GDM1 (cell line): ENCODE measurements at regions not wholly inside any gene's neighbourhood (a gene's known extent, or its start where the extent isn't known, plus 50 kb on each side); places are given as distances from the start of the nearest gene placed in this dataset.

ENCODE experiments used
- DNase-seq: peaks from one replicate; lab custom pipeline; 2025; lab: John Stamatoyannopoulos, UW

DNA sequence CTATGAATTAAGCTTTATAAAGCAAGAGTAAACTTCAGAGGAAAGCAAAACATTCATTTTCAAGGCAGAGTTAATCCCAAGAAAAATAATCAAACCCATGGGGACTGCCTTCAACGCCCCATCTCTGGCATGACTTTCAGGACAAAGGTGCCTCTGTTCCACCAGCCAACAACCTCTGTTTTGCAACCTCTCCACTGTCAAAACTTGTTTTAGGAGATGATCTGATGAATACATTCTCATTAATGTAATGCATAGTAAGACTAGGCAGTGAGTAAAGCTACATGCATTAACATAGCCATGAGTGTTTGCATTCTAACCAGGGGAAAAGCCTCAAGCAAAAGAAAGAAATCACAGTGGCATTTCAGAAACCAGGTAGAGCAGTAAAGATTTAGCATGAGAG, 357.0 kb downstream of the FBXO15 start:
- no peak for DNase-seq

DNA sequence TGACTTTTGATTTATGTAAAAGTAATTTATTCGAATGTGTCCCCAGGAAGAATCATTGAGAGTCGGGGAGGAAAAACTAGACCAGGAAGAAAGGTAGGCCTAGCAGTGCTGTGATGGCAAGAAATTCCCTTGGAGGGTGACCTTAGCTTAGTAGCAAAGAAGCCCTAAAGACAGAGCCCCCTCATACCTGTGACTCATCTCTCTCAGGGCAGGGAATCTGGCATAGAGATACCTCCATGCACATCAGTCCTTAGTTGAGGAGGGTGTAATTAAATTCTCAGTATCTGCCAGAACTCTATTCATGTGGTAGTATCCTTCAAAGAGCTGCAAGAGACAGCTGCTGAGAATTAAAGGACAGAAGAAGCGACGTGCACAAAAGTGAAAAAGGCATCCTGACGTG, 360.3 kb downstream of the FBXO15 start:
- DNase-seq, result no peak

DNA sequence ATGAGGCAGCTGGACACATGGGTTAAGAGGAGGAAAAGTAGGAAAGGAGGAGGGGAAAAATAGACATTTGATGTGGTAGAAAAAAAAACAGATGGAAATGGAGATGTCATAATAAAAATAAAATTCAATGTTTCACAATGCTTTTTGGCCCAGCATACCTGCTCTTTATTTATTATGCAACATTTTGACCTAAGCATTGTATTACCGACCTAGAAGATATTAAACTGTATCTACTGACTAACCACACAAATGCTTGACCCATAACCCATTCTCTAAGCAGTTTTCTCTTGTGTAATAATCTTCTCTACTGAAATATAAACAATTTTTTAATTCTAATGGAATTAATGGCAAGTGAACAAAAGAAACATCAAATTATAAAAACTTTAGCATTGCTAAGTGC, 362.3 kb downstream of the FBXO15 start:
- no peak for DNase-seq

DNA sequence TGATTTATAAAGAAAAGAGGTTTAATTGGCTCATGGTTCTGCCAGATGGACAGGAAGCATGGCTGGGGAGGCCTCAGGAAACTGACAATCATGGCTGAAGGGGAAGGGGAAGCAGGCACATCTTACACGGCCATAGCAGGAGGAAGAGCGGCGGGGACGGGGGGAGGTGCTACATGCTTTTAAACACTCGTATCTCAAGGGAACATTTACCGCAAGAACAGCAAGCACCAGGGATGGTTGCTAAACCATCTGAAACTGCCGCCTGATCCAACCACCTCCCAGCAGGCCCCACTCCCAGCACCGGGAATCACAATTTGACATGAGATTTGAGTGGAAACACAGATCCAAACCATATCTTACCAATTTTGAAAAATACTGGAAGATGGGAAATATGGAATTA, 362.8 kb downstream of the FBXO15 start:
- peak; percentile 18 for DNase-seq

DNA sequence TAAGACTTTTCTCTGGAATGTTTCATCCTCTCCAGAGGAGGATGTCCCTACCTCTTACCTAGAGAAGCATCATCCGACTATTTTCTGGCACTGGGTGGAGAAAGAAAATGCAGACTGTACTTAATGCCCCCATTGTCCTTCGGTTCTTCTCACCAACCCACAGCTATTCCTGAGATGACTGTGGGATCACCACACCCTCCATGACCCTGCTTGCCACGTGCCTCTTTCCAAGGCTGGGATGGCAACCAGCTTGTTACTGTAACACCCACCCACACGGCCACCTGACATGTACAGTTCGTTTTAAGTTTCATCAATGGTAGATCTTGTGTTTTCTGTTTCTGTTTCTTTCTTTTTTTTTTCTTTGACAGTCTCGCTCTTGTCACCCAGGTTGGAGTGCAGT, 365.2 kb downstream of the FBXO15 start:
- no peak for DNase-seq

DNA sequence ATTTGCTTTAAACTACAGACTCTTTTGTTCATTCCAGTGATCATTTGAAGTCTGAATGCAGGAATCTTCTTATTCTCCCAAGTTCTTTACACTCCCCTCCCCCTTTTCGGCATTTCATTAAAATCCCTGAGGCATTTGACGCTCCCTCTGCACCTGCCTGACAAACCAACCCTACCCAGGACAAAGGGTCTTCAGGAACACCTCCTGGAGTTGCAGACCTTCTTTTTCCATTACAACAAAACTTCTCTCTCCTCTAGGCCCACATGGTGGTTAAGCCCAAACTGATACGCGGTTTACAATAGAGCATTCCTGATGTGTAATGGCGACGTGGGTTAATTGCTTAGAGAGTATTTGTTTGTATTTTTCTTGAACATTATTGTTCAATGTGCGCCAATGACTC, 367.4 kb downstream of the FBXO15 start:
- no peak for DNase-seq

DNA sequence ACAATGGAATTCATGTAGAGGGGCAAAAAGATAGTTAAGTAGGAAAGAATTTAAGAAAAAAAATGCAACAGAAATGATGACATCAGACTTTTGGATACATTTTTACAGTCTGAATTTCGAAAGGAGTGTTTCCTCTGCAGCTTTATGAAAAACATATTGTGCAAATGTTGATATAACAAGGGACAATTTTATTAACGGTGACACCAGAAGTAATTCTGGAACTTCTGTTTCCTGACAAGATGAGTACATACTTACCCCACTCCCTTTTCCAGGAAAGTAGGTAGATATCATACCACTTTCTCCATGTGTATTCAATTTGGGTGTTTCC, 369.6 kb downstream of the FBXO15 start:
- no peak for DNase-seq

DNA sequence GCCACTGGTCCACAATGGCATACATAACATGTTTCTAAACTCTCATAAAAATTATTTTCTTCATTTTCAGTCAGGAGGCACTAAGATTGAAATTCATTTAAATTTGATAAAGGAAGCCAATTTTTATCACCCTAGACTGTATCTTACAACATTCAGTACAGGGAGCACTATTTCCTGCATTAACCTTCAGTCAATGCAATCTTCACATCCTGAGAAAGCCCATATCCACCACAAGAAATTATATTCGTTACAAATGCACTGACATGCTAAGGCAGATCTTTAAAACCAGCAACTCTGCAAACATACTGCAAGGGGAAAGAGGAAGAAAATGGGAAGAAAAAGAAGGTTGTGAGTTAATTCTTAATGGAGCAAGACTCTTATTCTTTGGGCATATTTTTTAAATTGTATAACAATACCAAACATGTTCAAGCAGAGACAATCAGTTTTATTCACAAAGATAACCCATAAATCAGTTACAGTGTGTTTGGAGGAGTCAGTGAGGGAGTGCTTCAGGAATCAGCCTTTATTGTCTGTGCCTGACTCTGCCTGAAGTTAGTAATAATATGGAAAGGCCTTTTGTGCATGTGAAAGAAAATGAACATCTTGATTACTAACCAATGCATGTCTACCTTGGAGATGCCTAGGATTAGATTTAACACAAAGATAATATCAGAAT, 370.1 kb downstream of the FBXO15 start:
- DNase-seq, result peak; percentile 3

DNA sequence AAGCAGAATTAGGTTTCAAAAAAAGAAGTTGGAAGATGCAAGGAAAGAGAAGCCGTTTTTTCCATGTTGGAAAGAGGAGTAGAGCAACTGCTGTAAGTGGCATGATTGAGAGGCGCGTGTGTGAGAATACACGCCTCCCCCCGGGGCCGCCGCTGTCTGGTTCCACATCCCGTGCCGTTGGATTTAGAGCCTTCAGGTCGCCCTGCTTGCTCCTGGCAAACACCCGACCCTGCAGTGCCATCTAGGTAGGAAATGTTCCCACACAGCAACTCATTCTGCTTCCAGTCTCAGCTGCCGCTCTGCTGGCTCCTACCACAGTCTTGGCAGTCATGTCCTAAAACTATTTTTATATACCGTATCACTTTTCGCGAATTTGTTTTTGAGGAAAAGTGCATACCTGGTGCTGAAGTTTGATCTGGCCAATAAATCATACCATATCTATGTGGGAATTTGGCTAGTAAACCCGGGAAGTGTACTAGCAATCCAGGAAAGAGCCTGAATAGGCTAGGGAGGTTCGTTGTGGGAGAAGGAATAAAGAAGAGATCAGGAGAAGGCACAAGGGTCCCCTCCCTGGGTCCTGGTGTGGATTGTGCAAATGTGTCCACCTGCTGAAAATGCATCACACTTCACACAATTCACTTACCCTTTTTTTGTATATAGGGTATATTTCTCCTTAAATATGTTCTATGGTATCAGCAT, 372.7 kb downstream of the FBXO15 start:
- no peak for DNase-seq

DNA sequence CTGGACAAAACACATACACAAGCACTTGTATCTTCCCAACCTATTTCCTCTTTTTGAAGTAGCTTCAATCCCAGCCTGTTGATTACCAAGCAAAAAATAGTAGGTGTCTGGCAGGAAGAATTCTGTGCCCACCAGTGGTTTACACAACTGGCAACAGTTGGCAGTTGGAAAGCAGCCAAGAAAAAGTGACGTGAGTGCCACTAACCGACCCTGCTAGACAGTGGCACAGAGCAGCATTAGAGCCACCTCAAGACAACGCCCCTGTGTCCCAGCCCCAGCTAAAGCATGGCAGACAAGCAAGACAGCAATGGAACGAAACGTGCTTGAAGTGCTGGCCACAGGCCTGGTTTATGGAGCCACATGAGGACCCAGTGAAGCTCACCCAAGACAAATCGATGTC, 379.6 kb downstream of the FBXO15 start:
- DNase-seq, result peak; percentile 84

DNA sequence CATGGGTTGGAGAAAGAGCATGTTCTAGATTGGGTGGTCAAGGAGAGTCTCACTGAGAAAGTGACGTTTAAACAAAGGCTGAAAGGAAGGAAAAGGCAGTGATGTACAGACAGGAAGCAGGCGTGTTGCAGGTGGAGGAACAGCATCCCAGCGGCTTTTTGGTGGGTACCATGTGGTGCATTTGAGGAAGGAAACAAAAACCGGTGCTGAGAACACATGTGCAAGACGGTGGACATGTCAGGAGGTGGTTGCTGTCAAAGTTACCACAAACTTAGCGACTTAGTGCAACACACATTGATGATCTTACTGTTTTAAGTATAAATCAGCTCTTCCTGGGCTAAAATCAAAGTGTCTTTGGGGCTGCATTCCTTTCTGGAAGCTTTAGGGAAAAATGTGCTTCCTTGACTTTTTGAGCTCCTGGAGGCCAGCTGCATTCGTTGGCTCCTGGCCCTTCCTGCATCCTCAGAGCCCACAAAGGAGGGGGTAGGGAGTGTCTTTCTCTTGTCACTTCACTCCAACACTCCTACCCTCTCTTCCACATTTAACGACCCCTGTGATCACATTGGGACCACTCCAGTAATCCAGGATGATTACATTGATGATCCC, 380.6 kb downstream of the FBXO15 start:
- peak; percentile 88 for DNase-seq

DNA sequence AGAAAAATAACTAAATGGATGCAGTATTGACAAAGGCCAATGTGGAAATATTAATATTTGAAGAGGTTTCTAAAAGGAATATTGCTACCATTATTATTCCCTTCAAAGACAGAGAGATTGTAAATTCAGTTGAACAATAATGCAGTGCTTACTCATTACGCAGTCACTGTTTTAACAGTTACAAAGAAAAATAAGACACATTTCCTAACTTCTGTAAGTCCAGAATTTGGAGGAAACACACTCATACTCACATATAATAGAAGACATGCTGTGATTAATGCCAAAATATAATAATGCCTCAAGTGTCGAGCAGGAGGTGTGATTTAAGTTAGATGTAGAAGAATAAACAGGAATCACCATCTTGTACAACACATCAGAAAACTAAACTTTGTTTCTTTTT, 389.2 kb downstream of the FBXO15 start:
- DNase-seq, result no peak

DNA sequence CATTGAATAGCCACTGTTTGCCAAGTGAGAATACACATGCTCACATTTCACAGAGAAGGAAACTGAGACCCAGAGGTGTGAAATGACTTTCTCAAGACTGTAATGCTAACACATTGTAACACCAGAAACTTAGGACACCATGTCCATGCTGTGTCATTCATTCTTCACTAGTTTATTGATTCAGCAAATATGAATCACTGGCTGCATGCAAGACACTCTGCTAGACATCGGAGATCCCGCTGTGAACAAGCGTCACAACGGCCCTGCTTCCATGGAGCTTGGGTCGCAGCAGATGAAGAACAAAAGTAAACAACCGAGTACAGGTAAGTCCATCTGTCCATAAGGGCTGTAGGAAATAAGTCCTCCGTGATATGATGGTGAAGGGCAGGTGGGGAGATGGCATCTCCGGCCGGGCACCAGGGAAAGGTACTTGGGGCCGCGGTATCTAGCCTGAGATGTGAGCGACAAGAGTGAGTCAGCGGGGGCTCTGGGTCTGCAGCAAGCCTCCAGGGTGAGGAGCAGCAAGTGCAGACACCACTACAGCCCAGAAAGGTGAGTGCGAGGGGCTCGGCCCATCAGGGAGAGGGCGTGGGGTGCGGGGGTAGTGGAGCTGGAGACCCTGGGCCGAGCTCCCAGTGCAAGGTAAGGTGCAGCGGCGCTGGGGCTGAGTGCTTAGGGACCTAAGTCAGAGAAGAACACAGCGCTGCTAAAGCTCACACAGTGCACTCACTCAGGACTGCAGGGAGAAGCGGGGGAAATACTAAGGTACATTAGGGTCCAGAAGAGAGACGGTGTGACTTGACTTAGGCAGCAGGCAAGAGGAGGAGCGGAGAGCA, 391.2 kb downstream of the FBXO15 start:
- no peak for DNase-seq

DNA sequence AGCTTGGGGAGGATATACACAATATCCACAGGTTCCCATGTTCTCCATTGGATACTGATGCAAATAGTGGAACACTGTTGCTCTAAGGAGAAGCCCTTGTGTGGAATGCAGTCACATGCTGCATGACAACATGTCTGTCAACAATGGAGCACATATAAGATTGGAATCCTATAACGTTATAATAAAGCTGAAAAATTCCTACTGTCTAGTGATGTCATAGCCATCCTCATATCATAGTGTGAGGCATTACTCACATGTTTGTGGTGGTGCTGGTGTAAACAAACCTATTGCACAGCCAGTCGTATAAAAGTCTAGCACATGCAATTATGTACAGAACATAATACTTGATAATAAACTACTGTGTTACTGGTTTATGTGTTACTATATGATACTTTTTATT, 394.7 kb downstream of the FBXO15 start:
- no peak for DNase-seq

DNA sequence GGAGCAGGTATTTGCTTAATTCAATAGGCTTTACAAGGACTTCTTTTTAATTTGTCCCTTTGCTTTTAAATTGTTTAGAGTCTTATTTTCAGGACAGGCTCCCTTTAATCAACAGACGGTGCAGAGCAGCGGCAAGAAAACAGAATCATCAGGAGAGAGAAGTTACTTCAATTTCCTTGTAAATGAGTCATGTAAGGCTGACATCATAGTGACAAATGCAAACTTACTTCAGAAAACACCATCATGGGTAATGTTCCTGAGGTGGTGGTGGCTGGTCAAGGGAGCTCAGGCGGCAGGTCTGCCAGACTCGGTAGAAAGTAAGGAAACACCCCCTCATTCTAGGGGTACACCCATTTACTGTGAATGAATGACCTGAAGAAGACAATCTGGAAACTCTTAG, 395.1 kb downstream of the FBXO15 start:
- no peak for DNase-seq

DNA sequence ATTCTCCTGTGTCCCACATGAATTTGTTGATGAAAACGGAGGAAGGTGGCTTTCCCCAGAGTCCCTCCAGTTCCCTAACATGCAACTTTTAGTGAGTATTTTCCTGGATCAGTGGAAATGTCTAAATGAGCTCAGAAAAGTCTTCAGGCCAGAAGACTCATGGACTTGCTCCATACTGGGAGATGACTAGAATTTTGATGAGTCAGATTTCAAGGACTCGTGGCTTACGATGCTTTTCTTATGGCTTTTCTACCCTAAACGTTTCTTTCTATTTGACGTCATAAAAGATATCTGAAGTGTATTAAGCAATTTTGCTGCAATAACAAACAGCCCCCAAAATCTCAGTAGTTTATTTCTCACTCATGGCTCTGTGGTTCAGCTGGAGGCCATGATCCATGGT, 397.6 kb downstream of the FBXO15 start:
- DNase-seq, result no peak

DNA sequence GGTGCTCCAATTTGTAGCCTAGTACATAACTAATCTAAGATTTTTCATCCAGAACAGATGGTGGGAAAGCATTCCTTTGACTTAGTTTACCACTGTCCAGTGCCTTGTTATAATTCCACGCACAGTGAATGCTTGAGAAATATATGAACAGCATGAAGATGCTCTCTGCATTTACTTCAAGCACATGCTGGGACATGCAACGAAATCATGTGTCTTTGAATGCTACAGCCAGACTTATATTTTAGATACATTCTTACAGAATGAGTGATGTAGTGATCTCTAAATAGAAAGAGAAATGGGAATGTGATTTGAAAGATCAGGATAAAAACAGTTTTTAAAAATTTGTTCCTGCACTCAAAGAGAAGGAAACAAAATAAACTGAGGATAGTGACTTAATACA, 398.3 kb downstream of the FBXO15 start:
- DNase-seq, result no peak

DNA sequence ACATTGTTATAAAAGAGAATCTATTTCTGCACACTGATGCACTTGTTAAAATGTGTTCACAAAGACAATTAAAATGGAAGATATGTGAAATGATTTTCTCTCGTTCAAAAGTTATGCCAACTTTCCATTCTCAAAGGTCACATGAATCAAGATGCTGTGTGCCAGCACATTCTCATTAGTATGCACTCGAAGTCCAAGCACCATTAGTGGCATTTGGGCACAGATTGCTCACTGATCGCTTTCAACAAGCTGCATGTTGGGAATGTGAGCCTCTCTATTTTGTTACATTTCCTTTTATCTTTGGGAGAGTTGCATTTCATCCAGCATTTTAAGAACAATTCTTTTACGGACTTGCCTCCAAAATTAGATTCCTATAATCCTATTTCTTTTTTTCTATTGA, 398.9 kb downstream of the FBXO15 start:
- no peak for DNase-seq

DNA sequence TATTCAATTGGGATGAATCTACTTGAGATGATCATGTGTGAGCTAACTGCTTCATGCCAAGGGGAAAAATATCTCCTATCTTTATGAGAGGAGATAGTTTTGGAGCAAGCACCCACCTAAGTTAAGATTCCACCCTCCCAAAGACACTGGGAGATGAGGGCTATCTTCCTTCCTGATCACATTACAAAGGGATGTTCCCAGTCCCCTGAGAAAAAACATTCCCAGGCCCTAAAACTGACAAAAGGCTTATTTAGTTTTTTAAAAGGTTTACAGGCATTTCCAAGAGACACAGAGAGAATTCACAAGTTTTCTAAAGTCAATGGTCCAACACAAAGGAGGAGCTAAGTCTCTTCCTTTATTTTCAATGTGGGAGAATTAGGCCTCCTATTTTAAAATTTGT, 401.5 kb downstream of the FBXO15 start:
- no peak for DNase-seq

DNA sequence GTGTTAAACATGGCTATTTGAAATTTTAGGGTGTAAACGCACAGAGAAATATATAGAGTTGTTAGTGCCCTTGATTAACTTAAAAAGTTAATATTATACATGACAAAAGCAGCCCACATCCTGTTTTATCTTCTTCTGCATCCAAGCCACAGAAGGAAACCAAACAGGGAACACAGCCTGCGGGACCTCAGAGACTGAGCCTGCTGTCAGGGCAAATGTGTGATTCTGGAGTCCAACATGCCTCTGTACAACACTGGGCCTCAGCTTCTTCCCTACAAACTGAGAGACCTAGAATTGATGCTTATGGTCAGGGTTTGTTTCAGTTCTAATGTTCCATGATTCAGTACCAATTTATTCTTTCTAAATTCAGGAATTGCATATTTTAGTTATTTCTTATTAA, 404.7 kb downstream of the FBXO15 start:
- peak; percentile 14 for DNase-seq

DNA sequence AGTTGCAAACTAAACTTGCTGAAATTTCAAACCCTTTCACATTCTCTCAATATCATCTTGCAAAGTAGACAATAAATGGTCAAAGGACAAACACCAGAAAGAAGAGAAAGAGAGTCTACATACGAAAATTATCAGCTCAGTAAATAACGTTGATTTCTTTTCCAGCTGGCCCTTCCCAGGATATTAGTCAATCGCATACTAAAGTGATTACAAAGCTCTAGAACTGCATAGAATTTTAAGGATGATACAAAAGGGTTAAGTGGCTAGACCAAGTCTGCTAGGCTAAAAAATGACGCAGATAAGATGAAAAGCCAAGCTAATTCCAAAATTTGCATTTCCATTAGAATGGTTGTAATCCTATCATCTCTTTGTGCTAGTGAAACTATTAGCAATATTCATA, 405.7 kb downstream of the FBXO15 start:
- no peak for DNase-seq

DNA sequence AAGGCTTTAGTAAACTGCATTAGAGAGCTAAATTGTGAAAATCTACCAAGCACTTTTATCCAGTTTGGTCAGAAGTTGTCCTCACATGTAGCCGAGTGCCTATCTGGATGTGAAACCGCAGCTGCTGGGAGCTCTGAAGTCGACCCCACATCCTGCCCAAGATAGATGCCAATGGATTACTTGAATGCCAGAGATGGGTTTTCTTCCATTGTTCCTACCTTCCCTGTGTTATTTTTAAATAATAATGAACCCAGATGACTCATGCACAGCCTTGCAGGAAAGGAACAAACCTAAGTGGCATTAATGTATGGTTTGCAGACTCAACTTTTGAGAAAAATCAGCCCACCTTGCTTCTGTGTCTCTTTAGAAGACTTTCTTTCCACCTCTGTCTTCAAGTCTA, 408.5 kb downstream of the FBXO15 start:
- DNase-seq, result no peak

DNA sequence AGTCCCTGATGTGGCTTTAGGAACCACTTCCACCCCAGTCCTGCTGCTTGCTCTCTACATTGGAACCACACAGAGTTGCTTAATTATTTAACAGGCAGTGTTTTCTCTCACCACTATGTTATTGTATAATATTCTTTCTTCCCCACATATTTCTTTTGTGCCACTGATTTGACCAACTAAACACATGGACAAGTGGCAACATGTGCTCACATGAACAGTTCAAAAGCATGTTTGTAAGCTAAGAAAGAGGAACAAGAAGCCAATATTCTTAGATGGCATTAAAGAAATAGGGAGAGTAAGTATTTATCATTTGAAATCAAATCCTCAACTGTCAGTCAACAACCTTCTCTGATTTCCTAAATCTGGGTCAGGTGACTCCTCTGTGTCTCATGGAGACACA, 409.6 kb downstream of the FBXO15 start:
- DNase-seq, result no peak
